DMS 273 (cell line): ENCODE measurements at regions not wholly inside any gene's neighbourhood (a gene's known extent, or its start where the extent isn't known, plus 50 kb on each side); places are given as distances from the start of the nearest gene placed in this dataset.
A peak's percentile ranks its signal among the peaks of the same experiment; 100 is the strongest.

Source experiments
- DNase-seq: peaks from one replicate; lab custom pipeline; 2025; ENCODE audit not compliant: unreplicated experiment; lab: John Stamatoyannopoulos, UW

DNA sequence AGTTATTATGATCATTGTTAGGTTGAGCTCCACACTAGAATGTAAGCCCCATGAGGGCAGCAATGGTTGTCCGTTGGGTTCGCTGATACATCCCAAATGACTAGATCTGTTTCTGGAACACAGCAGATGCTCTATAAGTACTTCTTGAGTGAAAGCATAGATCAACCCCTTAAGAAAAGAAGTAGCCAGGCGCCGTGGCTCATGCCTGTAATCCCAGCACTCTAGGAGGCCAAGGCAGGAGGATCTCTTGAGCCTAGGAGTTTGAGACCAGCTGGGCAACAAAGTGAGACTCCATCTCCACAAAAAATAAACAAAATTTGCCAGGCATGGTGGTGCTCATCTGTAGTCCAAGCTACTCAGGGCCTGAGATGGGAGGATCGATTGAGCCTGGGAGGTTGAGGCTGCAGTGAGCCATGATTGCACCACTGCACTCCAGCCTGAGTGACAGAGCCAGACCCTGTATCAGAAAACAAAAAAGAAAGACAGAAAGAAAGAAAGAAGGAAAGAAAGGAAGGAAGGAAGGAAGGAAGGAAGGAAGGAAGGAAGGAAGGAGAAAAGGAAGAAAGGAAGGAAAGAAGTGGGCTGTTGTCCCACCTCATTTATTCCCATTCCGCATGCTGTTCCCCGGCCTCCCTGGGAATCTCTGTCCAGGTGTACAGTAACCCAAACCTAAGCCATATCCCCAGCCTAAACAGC, 54.4 kb upstream of the RPL38 start:
- DNase-seq: no peak

DNA sequence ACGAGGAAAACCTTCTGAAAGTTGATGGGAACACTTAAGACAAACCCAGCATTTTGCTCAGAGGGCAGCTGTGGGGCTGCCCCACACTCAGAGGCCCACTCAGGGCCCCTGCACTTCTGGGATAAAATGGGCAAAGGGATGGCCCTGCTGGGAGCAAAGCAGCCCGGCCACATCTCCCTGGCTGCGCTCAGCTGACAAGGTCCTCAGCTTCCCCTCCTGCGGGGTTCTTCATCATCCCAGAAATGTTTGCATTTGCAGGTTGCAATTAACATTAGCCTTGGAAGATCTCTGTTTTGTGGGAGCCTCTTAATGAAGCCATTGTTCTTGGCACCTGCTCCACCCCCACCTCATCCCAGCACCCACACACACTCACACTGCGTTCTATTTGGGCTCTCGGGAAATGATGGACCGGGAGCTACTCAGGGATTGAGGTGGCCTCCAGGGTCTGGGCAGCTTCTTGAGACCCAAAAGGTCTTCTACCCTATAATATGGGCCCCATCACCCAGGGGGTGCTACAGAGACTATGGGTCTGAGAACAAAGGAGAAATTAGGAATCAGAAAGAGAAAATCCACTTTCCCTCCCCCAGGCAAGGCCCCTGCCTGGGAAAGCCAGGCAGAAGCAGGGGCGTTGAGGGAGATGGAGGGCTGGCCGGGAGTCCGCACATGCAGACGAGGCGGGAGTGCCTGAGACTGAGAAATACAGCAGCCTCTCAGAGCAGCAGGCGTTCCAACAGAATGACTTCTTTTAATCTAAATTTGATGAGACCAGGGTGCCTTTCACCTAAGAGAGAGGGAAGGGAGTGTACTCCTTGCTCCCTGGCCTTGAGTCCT, 53.7 kb upstream of the RPL38 start:
- no peak for DNase-seq

DNA sequence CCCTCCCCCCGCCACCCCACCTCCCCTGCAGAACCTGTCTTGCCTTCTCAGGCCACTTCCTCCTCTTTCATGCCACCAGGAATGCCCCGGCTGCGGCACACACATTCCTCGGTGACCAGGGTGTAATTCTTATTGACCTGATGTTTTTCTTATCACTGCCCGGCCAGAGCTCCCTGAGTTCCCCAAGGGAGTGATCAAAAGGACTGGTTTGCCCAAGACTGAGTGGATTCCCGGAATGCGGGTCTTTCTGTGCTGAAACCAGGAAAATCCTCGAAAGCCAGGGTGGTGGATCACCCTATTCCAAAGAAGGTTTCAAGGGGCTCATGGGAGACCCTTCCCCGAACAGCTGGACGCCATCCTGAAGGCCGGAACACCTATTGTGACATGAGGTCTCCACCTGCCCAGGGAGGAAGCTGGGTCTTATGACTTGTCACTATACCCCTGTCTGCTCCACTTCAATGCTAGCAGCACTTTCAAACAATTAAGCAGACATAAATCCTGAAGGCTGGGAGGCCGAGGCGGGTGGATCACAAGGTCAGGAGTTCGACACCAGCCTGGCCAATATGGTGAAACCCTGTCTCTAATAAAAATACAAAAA, 53.0 kb upstream of the RPL38 start:
- DNase-seq: no peak

DNA sequence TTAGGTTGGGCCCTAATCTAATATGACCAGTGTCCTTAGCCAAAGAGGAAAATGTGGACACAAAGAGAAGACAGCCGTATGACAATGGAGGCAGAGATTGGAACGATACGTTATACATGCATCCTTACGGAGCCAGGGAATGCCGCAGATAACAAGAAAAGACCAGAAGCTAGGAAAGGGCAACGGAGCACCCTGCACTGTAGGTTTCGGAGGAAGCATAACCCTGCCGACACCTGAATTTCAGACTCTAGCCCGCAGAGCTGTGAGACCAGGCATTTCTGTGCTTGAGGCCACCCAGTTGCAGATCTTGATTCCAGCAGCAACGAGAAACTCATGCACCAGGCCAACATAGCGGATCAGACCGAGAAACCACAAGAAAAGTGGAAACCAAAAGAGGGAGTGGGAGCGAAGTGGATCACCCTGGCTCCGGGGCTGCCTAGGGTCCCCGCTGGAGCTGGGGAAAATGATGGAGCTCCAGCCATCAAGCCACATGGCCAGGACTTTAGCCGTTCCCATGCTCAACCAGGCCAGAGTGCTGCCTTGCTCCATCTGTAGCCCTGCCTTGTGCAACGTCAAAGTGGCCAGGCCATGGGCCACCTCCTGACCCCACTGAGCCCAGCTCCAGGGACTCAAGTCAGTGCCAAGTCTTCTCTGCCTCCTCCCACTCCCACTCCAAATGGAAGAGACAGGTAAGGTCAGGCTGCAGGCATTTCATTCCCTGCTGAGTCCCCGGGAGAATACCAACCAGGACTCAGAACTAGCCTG, 51.7 kb upstream of the RPL38 start:
- DNase-seq: no peak

DNA sequence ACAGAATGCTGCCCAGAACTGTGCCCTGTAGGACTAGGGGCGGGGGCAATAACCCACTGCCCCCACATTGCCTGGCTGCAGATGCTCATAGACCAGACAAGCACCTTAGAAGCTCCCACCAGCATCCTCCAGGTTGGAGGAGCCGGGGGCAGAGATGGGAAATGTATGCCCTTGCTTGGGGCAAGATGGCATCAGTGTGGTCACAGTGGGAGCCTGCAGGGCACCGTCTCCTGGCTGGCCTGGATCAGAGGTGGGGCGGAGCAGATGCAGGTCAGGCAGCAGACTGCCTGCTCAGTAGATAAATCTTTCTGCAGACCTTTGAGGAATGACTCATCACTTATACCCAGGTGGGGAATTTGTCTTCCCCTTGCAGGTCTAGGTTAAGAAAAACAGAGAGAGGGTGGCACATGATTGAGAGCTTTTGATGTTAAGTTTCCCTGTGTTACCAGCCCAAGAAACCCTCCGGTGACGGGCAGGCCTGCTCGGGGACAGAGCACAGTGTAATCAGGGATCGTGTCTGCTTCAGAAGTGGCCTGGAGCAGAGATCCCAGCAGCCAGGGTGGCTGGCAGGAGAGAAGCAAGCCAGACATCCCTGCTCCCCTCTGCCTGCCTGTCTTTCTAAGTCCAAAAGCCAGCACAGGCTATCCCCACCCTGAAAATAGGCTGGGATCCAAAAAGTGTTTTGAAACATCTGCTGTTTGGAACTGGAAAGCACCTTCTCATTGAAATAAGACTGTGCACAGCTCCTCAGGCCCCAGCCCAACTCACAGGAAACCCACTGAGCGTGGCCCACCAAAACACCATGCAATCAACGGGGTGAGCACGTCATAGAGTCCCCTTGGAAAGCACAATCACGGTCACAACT, 50.7 kb upstream of the RPL38 start:
- DNase-seq: peak; percentile 94

DNA sequence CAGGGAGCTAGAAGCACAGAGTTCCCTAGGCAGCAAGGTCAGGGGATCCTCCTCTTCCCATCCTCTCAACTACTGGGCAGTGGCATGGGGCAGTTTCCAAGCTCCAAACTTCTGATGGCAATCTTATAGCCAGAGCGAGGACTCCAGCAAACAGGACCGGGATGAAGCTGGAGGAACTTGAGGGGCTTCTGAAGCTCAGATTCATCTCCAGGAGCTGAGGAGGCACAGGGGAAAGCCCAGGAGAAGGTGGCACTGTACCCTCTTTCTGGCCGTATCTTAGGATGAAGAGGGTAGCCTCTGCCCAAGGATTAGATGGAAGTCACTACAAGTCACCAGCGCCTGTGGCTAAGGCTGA, 50.0 kb upstream of the RPL38 start:
- DNase-seq: no peak
